ENCODE measurements at regions not wholly inside any gene's neighbourhood (a gene's known extent, or its start where the extent isn't known, plus 50 kb on each side); places are given as distances from the start of the nearest gene placed in this dataset.

GRCh38 chr3:76643623-76644304, 396.1 kb upstream of the ROBO2 start:
- no TSS peak for BruUV-seq (replicated peaks)
- Histone ChIP-seq H3K27me3 (ENCODE audit: insufficient read depth, low read depth) (no peaks in the 10 kb centered on the region), H4K20me1 (ENCODE audit: insufficient read depth) (no peaks in the 10 kb centered on the region), H3K4me2 (no peak overlapping the region), H3F3A (ENCODE audit: insufficient read depth, low read depth) (no peaks in the 10 kb centered on the region), H3K4me3 (no peak overlapping the region), H3K79me2 (ENCODE audit: low read depth) (no peaks in the 10 kb centered on the region), H3K36me3 (ENCODE audit: low read depth) (no peaks in the 10 kb centered on the region), H3K9me3 (ENCODE audit: insufficient read depth, low read depth) (no peaks in the 10 kb centered on the region), H3K9me2 (ENCODE audit: insufficient read depth) (no peaks in the 10 kb centered on the region), H2AFZ (no peak overlapping the region), H3K4me1 (replicated peaks; ENCODE audit: insufficient read depth) (no peaks in the 10 kb centered on the region), H3K27ac (no peak overlapping the region)
- CTCF ChIA-PET, result no interaction called here
- intact Hi-C loops (cut with micrococcal nuclease; ENCODE audit: unreplicated experiment), result no loop called here
- DNase-seq, result no peak
- POLR2A ChIA-PET (ENCODE audit: unreplicated experiment), result no interaction called here
- TF ChIP-seq EZH2 (IDR thresholded peaks at IDR 0.05; ENCODE audit: low read depth), result no peak
- no peak for TF ChIP-seq CTCF (conservative IDR thresholded peaks at IDR 0.05)

- Histone ChIP-seq H3K27me3 (ENCODE audit: insufficient read depth, low read depth) (no peaks in the 10 kb centered on the region), H3K9me3 (ENCODE audit: insufficient read depth, low read depth) (no peaks in the 10 kb centered on the region), H3F3A (ENCODE audit: insufficient read depth, low read depth) (no peaks in the 10 kb centered on the region), H3K27ac (no peak overlapping the region), H3K9me2 (ENCODE audit: insufficient read depth) (no peaks in the 10 kb centered on the region), H3K36me3 (ENCODE audit: low read depth) (no peaks in the 10 kb centered on the region), H3K4me3 (no peak overlapping the region), H2AFZ (no peak overlapping the region), H3K79me2 (ENCODE audit: low read depth) (no peaks in the 10 kb centered on the region), H4K20me1 (ENCODE audit: insufficient read depth) (no peaks in the 10 kb centered on the region), H3K4me2 (no peak overlapping the region), H3K4me1 (replicated peaks; ENCODE audit: insufficient read depth) (no peaks in the 10 kb centered on the region)
- TF ChIP-seq EZH2 (IDR thresholded peaks at IDR 0.05; ENCODE audit: low read depth), result no peak
- intact Hi-C loops (cut with micrococcal nuclease; ENCODE audit: unreplicated experiment), result no loop called here
- POLR2A ChIA-PET (ENCODE audit: unreplicated experiment), result no interaction called here
- no peak for DNase-seq
- no TSS peak for BruUV-seq (replicated peaks)
- CTCF ChIA-PET, result no interaction called here
Observed at GRCh38 chr3:76644305-76644675, 395.6 kb upstream of the ROBO2 start.

- intact Hi-C loops (cut with micrococcal nuclease; ENCODE audit: unreplicated experiment), result no loop called here
- H3K4me1 ChIP-seq (replicated peaks; ENCODE audit: insufficient read depth), result no peaks in the 10 kb centered on the region
- H4K20me1 ChIP-seq (ENCODE audit: insufficient read depth), result no peaks in the 10 kb centered on the region
- no peaks in the 10 kb centered on the region for H3K36me3 ChIP-seq (ENCODE audit: low read depth)
- CTCF ChIA-PET, result no interaction called here
- no peaks in the 10 kb centered on the region for H3K9me2 ChIP-seq (ENCODE audit: insufficient read depth)
- no peak overlapping the region for H3K4me3 ChIP-seq
- H3K79me2 ChIP-seq (ENCODE audit: low read depth), result no peaks in the 10 kb centered on the region
- POLR2A ChIA-PET (ENCODE audit: unreplicated experiment), result no interaction called here
- no peak overlapping the region for H2AFZ ChIP-seq
- no peaks in the 10 kb centered on the region for H3K9me3 ChIP-seq (ENCODE audit: insufficient read depth, low read depth)
- H3K27ac ChIP-seq, result no peak overlapping the region
- TF ChIP-seq EZH2 (IDR thresholded peaks at IDR 0.05; ENCODE audit: low read depth), result no peak
- TF ChIP-seq CTCF (conservative IDR thresholded peaks at IDR 0.05), result no peak
- H3K4me2 ChIP-seq, result no peak overlapping the region
- no peak for DNase-seq
- no peaks in the 10 kb centered on the region for H3F3A ChIP-seq (ENCODE audit: insufficient read depth, low read depth)
- H3K27me3 ChIP-seq (ENCODE audit: insufficient read depth, low read depth), result no peaks in the 10 kb centered on the region
- no TSS peak for BruUV-seq (replicated peaks)
Observed at GRCh38 chr3:76645724-76646123, 394.2 kb upstream of the ROBO2 start.

GRCh38 chr3:76646921-76647562, 392.9 kb upstream of the ROBO2 start:
- TF ChIP-seq EZH2 (IDR thresholded peaks at IDR 0.05; ENCODE audit: low read depth) (no peak), CTCF (conservative IDR thresholded peaks at IDR 0.05) (no peak; the same call in 1 of the 2 replicates)
- H3K27ac ChIP-seq, result no peak overlapping the region
- H3K4me1 ChIP-seq (replicated peaks; ENCODE audit: insufficient read depth), result no peaks in the 10 kb centered on the region
- H3K9me3 ChIP-seq (ENCODE audit: insufficient read depth, low read depth), result no peaks in the 10 kb centered on the region
- no peak overlapping the region for H3K4me2 ChIP-seq
- no peaks in the 10 kb centered on the region for H3K9me2 ChIP-seq (ENCODE audit: insufficient read depth)
- ChIA-PET CTCF (no interaction called here), POLR2A (ENCODE audit: unreplicated experiment) (no interaction called here)
- no peaks in the 10 kb centered on the region for H3K79me2 ChIP-seq (ENCODE audit: low read depth)
- no peaks in the 10 kb centered on the region for H3K36me3 ChIP-seq (ENCODE audit: low read depth)
- intact Hi-C loops (cut with micrococcal nuclease; ENCODE audit: unreplicated experiment), result no loop called here
- no peaks in the 10 kb centered on the region for H4K20me1 ChIP-seq (ENCODE audit: insufficient read depth)
- no peak overlapping the region for H2AFZ ChIP-seq
- no peaks in the 10 kb centered on the region for H3F3A ChIP-seq (ENCODE audit: insufficient read depth, low read depth)
- no TSS peak for BruUV-seq (replicated peaks)
- H3K4me3 ChIP-seq, result no peak overlapping the region
- no peaks in the 10 kb centered on the region for H3K27me3 ChIP-seq (ENCODE audit: insufficient read depth, low read depth)
- no peak for DNase-seq

All from PC-9 (cell line).